ENCODE measurements at regions not wholly inside any gene's neighbourhood (a gene's known extent, or its start where the extent isn't known, plus 50 kb on each side); places are given as distances from the start of the nearest gene placed in this dataset.

DNA sequence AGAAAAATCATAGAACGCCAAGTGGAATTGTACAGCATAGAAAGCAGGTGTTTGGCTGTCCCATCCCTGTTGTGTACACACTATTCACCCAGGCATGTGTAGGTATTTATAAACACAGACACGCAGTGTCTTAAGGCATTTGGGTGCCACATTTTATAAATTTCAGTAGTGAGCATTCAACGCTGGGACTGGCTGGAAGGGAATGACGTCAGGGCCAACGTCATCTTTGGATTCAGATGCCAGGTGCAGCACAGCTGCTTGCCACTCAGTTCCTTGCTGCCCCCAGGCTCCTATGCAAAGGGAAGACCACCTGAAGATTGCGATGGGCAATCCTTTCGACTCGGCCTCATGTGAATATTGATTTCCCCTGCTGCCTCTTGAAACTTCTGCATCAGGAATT is 461.7 kb upstream of the SOX11 start:
- TF ChIP-seq, protein P1, sequence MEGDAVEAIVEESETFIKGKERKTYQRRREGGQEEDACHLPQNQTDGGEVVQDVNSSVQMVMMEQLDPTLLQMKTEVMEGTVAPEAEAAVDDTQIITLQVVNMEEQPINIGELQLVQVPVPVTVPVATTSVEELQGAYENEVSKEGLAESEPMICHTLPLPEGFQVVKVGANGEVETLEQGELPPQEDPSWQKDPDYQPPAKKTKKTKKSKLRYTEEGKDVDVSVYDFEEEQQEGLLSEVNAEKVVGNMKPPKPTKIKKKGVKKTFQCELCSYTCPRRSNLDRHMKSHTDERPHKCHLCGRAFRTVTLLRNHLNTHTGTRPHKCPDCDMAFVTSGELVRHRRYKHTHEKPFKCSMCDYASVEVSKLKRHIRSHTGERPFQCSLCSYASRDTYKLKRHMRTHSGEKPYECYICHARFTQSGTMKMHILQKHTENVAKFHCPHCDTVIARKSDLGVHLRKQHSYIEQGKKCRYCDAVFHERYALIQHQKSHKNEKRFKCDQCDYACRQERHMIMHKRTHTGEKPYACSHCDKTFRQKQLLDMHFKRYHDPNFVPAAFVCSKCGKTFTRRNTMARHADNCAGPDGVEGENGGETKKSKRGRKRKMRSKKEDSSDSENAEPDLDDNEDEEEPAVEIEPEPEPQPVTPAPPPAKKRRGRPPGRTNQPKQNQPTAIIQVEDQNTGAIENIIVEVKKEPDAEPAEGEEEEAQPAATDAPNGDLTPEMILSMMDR (IDR thresholded peaks at IDR 0.05 in 2 of 3, conservative IDR thresholded peaks at IDR 0.05 in 1 of 3; ENCODE audit: control insufficient read depth in 2 of 3, extremely low read depth in 1 of 3, insufficient read depth in 1 of 3, low read depth in 3 of 3, low read length in 3 of 3): no peak
- no peak for TF ChIP-seq BHLHE40 (IDR thresholded peaks at IDR 0.05; ENCODE audit: borderline replicate concordance in 1 of 2, low read depth in 2 of 2, low read length in 1 of 2)
- TF ChIP-seq SMAD1 (IDR thresholded peaks at IDR 0.05; ENCODE audit: low read depth, partially characterized antibody): no peak
- TF ChIP-seq EZH2 (IDR thresholded peaks at IDR 0.05; ENCODE audit: borderline replicate concordance, control insufficient read depth, low read depth, low read length): no peak
- no peak for TF ChIP-seq EP300 (IDR thresholded peaks at IDR 0.05; ENCODE audit: borderline replicate concordance in 1 of 2, control insufficient read depth in 1 of 2, low read depth in 2 of 2, low read length in 2 of 2)
- TF ChIP-seq BACH1 (IDR thresholded peaks at IDR 0.05; ENCODE audit: borderline replicate concordance): no peak
- TF ChIP-seq SRF (IDR thresholded peaks at IDR 0.05; ENCODE audit: low read depth in 2 of 2, low read length in 2 of 2): no peak
- TF ChIP-seq POLR2AphosphoS5 (IDR thresholded peaks at IDR 0.05; ENCODE audit: low read length): no peak
- TF ChIP-seq STAT3 (IDR thresholded peaks at IDR 0.05; ENCODE audit: low read depth, low read length): no peak
- TF ChIP-seq POLR2A (IDR thresholded peaks at IDR 0.05; ENCODE audit: low read depth, low read length): no peak
- TF ChIP-seq JUND (IDR thresholded peaks at IDR 0.05; ENCODE audit: low read depth, low read length): no peak
- no peak for TF ChIP-seq YY1 (IDR thresholded peaks at IDR 0.05; ENCODE audit: low read depth, low read length)

Data from GM12878 (cell line).